Motor neuron (in vitro differentiated cells): ENCODE measurements at regions not wholly inside any gene's neighbourhood (a gene's known extent, or its start where the extent isn't known, plus 50 kb on each side); places are given as distances from the start of the nearest gene placed in this dataset.

Source experiments
- ATAC-seq, 8 experiments: fragments of 200-7000 bp; cut with Tn5 transposase; replicated peaks in 6 of 8; 2 replicates each; pipeline ENCODE4 v1.8.0; 2021; ENCODE audit warnings: mild to moderate bottlenecking in 8 of 8, moderate library complexity in 8 of 8
- H3K27ac ChIP-seq, 2 donors: fragments of 250-450 bp; sonication (Bioruptor Pico); 2 replicates each; pipeline ENCODE4 v1.9.0; 2021; ENCODE audit warnings: antibody characterized with exemption in 2 of 2, mild to moderate bottlenecking in 2 of 2, moderate library complexity in 1 of 2
- H3K4me1 ChIP-seq, 2 donors: fragments of 250-450 bp; sonication (Bioruptor Pico); replicated peaks in 1 of 2; 2 replicates each; pipeline ENCODE4 v1.6.1; 2021; ENCODE audit warnings: antibody characterized with exemption in 2 of 2, mild to moderate bottlenecking in 2 of 2, moderate library complexity in 1 of 2
- H3K4me3 ChIP-seq, 5 donors: fragments of 250-450 bp; sonication (Bioruptor Pico); 2 replicates each; pipeline ENCODE4 v1.9.0; 2021; ENCODE audit warnings: antibody characterized with exemption in 5 of 5, mild to moderate bottlenecking in 5 of 5, moderate library complexity in 4 of 5
- WGBS, 10 experiments: fragments of 450-650 bp; shearing (Covaris generic); methylation state at CpG; one replicate each; pipeline ENCODE4 v1.0.0; 2022; 5-methylcytosine and 5-hydroxymethylcytosine counted together
- in situ Hi-C, 9 experiments: fragments of 400-800 bp; cut with MboI; loops; one replicate each; pipeline ENCODE4 v1.15.0; 2021; ENCODE audit warnings: low sequenced_read_pairs in 9 of 9, low pct_unique_long_range_greater_than_20kb in 2 of 9; ENCODE audit not compliant: unreplicated experiment in 9 of 9

DNA sequence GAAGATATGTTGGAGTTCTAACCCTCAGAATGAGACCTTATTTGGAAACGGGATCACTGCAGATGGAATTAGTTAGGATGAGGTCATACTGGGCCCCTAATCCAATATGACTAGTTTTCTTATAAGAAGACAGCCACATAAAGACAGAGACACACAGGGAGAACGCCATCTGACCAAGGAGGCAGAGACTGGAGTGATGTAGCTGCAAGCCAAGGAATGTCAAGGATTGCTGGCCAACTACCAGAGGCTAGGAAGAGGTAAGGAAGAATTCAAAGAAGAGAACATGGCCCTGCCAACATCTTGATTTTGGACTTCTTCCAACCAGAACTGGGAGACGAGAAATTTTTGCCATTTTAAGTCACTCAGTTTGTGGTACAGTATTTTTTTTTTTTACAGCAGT lies 152.8 kb upstream of the DIPK2B start:
- in situ Hi-C loops, result no loop called here
- H3K27ac ChIP-seq, result no peak overlapping the region
- no peak overlapping the region for H3K4me3 ChIP-seq
- 0 to 100% (median 36%) methylated on average over 1 to 3 of the region's 3 CpGs; no CpG with 5 or more reads in 6 of the 10 experiments for WGBS, 10 experiments
- no peak for ATAC-seq
- no peaks in the 10 kb centered on the region for H3K4me1 ChIP-seq

DNA sequence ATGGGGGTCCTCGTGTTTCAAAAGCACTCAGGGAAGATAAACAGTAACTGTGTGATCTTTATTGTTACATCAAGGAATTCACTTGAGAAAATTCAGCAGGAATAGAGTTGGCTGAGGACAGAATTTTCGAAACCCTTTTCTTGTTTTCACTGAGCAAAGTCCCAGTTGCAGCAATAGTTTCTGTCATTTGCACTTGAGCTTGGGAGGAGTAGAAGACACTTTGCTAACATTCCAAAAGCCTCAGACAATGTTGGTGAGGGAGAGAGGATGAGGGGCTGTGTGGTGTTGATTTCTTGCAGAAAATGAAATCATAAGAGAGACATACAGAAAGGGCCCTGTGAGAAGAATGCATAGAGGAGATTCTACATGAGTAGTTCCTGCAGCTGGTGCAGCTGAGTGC lies 151.9 kb upstream of the DIPK2B start:
- H3K4me1 ChIP-seq, result no peaks in the 10 kb centered on the region
- H3K27ac ChIP-seq, result no peak overlapping the region
- no peak for ATAC-seq
- in situ Hi-C loops, result no loop called here
- H3K4me3 ChIP-seq, result no peak overlapping the region
- WGBS, 10 experiments, result 36 to 43% methylated on average over 1 to 2 of the region's 2 CpGs; no CpG with 5 or more reads in 8 of the 10 experiments

DNA sequence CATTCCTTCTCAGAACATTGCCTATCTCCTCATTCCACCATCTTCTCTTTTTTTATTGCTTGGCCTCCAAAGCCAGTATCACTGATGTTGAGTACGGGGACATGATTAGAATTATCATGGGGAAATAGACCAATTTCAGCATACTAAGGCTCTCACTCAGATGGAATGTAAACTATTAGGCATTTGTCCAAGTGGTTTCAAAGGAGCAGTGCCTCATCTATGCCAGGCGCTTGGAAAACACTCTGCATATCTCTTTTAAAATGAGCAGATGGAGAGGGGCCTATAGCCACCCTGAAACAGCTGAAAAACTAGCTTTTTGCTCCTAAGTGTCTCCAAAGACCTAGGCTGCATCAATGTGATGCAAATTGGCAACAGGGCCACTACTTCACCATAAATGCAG lies 150.8 kb upstream of the DIPK2B start:
- peak in 1 of 8 experiments; percentile 36 for ATAC-seq
- in situ Hi-C loops, result no loop called here
- H3K4me1 ChIP-seq, result no peaks in the 10 kb centered on the region

DNA sequence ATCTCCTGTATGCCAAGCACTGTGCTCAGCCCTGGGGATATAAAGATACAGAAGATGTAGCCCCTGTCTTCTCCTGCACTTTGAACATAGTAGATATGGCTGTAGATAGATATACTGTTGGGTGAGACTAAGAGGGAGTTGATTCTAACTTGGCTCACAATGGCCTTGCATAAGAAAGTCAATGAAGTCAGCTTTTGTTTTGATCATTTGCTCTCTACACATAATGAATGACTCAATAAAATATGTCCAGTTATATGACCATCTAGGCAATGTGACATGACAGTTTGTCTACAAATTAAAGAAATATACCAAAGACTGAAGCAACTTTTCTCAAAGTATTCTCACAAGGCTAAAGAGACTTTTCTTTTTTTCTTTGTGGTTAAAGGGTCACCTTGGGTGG lies 147.6 kb upstream of the DIPK2B start:
- no peak for ATAC-seq
- Histone ChIP-seq H3K27ac (no peak overlapping the region), H3K4me1 (no peaks in the 10 kb centered on the region), H3K4me3 (no peak overlapping the region)
- in situ Hi-C loops, result loop anchor here in 1 of 9 experiments (25.0 kb wide), 1 partner anchor 389 kb away; no protein-coding TSS in a partner anchor

More for the DNA sequence above, 150.8 kb upstream of the DIPK2B start:
- Histone ChIP-seq H3K27ac (no peak overlapping the region), H3K4me3 (no peak overlapping the region)
- 17 to 100% (median 83%) methylated on average over 1 to 2 of the region's 2 CpGs; no CpG with 5 or more reads in 7 of the 10 experiments for WGBS, 10 experiments

DNA sequence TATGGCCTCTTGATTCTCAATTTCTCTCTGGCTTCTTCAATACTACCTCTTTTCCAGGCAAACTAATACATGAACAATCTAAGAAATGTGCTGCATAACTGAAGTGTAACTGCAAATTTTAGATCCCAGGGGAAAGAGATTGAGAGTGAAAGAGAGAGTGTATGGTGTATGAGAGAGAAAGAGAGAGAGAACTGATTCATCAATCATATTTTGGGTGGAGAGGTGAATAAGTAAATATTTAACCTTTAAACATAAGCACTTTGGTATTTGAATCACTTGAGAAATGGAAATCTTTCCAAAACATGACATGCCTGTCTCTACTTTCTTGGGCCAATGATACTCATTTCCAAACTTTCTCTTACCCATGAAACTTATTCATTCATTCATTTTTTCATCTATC lies 147.2 kb upstream of the DIPK2B start:
- H3K4me1 ChIP-seq, result no peaks in the 10 kb centered on the region
- no peak overlapping the region for H3K27ac ChIP-seq
- no peak overlapping the region for H3K4me3 ChIP-seq
- in situ Hi-C loops, result loop anchor here in 1 of 9 experiments (25.0 kb wide), 1 partner anchor 389 kb away; no protein-coding TSS in a partner anchor
- no peak for ATAC-seq

DNA sequence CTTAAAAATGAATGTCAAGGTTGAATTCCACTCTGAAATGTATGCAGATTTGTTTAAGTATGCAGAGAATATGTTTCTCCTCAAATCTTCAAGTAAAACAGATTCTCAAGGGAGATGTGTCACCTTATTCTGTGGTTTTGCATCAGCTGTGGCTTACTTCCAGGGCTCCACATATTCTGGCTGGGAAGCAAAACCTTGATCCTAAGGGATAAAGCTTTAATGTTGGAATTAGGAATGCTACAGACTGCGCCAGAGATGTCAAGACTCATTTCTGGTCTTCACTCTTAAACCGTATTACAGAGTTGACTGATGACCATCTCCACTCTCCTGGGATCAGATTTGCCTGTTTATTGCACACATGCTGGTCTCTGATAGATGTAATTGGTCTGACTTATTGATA lies 143.9 kb upstream of the DIPK2B start:
- in situ Hi-C loops, result loop anchor here in 1 of 9 experiments (25.0 kb wide), 1 partner anchor 393 kb away; no protein-coding TSS in a partner anchor
- ATAC-seq, result peak in 1 of 8 experiments; percentile 79
- no peak overlapping the region for H3K27ac ChIP-seq
- 43 to 75% methylated on average over 2 of the region's 2 CpGs; no CpG with 5 or more reads in 8 of the 10 experiments for WGBS, 10 experiments
- no peaks in the 10 kb centered on the region for H3K4me1 ChIP-seq
- H3K4me3 ChIP-seq, result no peak overlapping the region

DNA sequence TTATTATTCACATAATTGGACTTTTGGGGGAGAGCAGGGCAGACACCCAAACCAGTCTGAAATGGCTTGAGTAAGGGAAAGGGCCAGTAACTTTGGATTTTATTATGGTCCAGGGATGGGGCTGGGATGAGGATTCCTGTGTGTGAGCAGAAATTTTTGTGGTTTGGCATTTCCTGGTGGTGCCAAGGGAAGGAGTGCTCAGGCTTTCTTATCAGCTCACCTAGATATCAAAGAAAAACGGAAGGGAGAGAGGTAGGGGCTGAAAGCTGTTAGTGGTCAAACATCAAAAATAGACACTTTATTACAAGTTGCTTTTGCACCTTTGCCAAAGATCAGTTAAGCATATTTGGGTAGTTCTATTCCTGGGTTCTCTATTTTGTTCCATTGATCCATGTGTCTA lies 128.5 kb upstream of the DIPK2B start:
- in situ Hi-C loops, result loop anchor here in 1 of 9 experiments (25.0 kb wide), 1 partner anchor 408 kb away; no protein-coding TSS in a partner anchor
- H3K4me1 ChIP-seq, result no peaks in the 10 kb centered on the region
- WGBS, 10 experiments, result 40 to 100% (median 67%) methylated on average over 1 of the region's 1 CpG; no CpG with 5 or more reads in 6 of the 10 experiments

DNA sequence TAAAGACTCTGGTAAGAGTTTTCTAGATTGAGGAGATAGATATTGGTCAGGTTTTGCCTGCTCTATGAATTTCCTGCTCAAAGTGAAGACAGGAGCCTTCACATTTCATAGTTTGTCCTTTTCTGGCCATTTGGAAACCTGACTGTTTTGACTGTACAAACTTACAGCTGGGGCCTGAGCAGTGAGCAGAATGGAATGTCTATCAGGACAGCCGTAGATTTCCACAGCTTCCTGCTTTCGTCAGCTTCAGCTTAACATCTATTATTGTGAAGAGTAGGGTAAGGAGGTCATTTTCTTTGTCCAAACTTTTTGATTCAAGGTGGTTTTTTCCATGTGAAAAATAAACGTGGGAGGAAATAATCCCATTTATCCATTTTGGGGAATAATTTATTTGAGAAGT lies 124.3 kb upstream of the DIPK2B start:
- in situ Hi-C loops, result loop anchor here in 1 of 9 experiments (25.0 kb wide), 1 partner anchor 412 kb away; no protein-coding TSS in a partner anchor
- ATAC-seq, result no peak
- H3K4me3 ChIP-seq, result no peak overlapping the region
- no peaks in the 10 kb centered on the region for H3K4me1 ChIP-seq
- 28 to 86% (median 63%) methylated on average over 1 to 3 of the region's 3 CpGs; no CpG with 5 or more reads in 6 of the 10 experiments for WGBS, 10 experiments
- H3K27ac ChIP-seq, result no peak overlapping the region

More for the DNA sequence above, 128.5 kb upstream of the DIPK2B start:
- no peak overlapping the region for H3K27ac ChIP-seq
- no peak for ATAC-seq
- H3K4me3 ChIP-seq, result no peak overlapping the region

DNA sequence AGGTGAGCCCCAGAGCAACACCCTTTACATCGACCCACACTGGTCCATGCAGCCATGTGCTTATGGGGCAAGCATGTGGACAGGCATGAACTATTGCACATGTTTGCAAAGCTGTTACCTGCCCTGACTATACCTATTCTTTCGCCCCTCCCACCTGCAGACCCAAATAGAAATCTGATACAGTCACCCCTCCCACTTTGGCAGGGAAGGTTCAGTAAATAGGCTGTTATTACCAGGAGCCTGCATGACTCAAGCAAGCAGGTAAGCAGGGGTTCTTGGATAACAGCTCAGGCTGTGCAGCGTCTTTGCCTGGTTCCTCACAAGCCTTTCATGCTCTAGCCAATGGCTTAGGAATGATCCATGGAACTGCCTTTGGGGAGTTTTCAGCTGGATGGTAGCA lies 122.7 kb upstream of the DIPK2B start:
- Histone ChIP-seq H3K27ac (no peak overlapping the region), H3K4me3 (no peak overlapping the region), H3K4me1 (no peaks in the 10 kb centered on the region)
- ATAC-seq, result no peak
- in situ Hi-C loops, result no loop called here
- WGBS, 10 experiments, result 68% methylated on average over 2 of the region's 3 CpGs; no CpG with 5 or more reads in 9 of the 10 experiments

DNA sequence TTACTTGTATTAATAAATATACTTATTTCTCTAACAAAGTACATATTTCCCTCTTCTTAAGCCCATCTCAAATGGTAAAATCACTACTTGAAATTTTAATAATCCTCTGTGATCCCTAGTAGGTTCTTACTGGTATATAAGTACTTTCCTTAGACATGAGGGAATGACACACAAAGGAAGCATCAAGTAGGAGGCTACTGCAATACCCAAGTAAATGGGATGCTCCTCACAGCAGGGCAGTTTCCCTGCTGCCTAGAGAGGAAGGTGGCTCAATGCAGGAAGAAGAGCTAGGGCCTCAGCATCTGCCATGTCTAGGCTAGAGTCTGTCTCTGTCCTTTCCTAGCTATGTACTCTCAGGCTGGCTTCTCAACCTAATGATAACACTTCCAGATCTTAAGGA lies 122.1 kb upstream of the DIPK2B start:
- H3K4me1 ChIP-seq, result no peaks in the 10 kb centered on the region
- no peak overlapping the region for H3K4me3 ChIP-seq
- in situ Hi-C loops, result no loop called here
- ATAC-seq, result no peak
- H3K27ac ChIP-seq, result no peak overlapping the region

DNA sequence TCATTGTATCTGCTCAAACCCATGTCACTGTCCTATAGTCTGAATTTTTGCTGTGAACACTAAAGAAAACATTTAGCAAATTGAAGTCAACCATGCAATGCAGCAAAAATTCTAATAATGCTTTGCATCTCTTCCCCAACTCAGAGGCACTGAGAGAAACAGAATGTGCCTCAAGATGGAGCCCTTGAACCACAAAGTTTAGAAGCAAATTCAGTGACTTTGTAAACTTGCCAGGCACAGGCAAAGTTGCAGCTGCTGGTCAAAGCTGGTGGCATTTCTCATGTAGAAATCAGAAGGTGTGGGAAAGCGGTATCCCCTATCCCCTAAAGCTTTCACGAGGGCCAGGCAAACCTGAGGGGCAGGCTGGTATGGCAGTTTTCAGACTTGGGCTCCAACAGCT lies 121.7 kb upstream of the DIPK2B start:
- in situ Hi-C loops, result no loop called here
- Histone ChIP-seq H3K27ac (no peak overlapping the region), H3K4me1 (no peaks in the 10 kb centered on the region), H3K4me3 (no peak overlapping the region)
- ATAC-seq, result peak in 4 of 8 experiments; percentile 39 to 68 (median 50)
- 0 to 20% (median 0%) methylated on average over 1 to 2 of the region's 2 CpGs; no CpG with 5 or more reads in 7 of the 10 experiments for WGBS, 10 experiments

DNA sequence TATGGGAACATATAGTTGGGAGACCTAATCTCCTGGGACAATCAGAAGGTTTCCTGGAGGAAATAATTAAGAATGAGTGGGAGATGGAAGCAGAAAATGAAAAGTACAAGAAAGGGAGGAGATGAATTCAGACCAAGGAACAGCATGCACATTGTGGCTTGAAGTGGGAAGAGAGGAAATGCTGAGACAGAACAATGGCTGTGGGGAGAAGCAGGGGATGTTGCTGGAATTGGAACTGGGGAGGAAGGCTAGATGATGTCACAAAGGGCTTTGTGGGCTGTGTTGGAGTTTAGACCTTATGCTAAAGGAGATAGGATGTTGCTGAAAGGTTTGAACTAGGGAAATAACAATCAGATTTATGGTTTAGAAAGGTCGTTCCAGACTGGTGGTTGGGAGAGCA lies 119.5 kb upstream of the DIPK2B start:
- ATAC-seq, result no peak
- 55 to 58% methylated on average over 1 of the region's 1 CpG; no CpG with 5 or more reads in 8 of the 10 experiments for WGBS, 10 experiments
- in situ Hi-C loops, result no loop called here
- Histone ChIP-seq H3K4me3 (no peak overlapping the region), H3K4me1 (no peaks in the 10 kb centered on the region), H3K27ac (no peak overlapping the region)

DNA sequence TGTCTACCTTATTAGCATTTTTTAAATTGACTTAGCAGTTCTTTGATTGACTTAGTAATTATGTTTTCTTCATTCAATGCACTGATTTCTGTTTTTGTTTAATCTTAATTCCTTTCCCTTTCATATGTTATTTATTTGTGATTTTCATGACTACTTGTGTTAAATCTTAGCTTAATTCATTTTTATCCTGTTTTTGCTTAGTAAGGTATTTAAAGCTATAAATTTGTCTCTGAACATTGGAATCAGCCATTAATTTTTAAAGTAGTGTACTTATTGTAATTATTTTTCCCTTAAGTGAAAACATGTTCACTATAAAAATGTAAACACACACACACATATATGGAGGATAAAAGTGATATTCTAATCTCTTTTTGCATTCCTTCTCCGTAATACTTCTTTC lies 109.1 kb upstream of the DIPK2B start:
- 0 to 100% (median 100%) methylated on average over 1 of the region's 1 CpG; no CpG with 5 or more reads in 4 of the 10 experiments for WGBS, 10 experiments
- no peak for ATAC-seq
- in situ Hi-C loops, result no loop called here

DNA sequence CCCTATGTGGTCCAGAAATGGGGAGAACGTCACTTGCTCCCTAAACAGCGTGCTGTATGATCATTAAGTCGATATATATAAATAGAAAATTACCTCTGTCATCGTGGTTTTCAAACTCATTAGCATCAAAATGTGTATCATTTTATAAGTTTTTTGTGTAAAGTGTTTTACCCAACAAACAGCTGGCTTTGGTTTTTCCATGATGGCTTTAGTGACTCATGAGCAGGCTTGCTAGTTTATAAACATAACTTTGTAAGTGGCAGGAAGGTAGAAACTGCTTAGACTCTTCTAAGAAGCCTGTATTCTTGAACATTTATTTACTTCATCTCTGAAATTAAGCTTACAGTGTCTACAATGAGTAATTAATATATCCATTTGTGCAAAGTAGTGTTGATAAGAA lies 108.4 kb upstream of the DIPK2B start:
- no peak for ATAC-seq
- Histone ChIP-seq H3K4me3 (no peak overlapping the region), H3K27ac (no peak overlapping the region), H3K4me1 (no peaks in the 10 kb centered on the region)
- 0% methylated on average over 1 of the region's 4 CpGs; no CpG with 5 or more reads in 9 of the 10 experiments for WGBS, 10 experiments
- in situ Hi-C loops, result no loop called here

More for the DNA sequence above, 109.1 kb upstream of the DIPK2B start:
- H3K4me1 ChIP-seq, result no peaks in the 10 kb centered on the region
- H3K4me3 ChIP-seq, result no peak overlapping the region
- H3K27ac ChIP-seq, result no peak overlapping the region
